Ectodermal cell (in vitro differentiated cells): ENCODE measurements at regions not wholly inside any gene's neighbourhood (a gene's known extent, or its start where the extent isn't known, plus 50 kb on each side); places are given as distances from the start of the nearest gene placed in this dataset.
"Not testable (repeated sequence)": the region's sequence is repeated elsewhere in the genome, so short reads cannot be mapped to it uniquely, and the experiment has no call there.

Source experiments
- H3K27ac ChIP-seq: 2 replicates; pipeline ENCODE4 v1.7.0; 2013; ENCODE audit warnings: mild to moderate bottlenecking, low read depth, low read length; ENCODE audit not compliant: insufficient read depth, poor library complexity, severe bottlenecking
- H3K27me3 ChIP-seq: 2 replicates; pipeline ENCODE4 v1.7.0; 2013; ENCODE audit warnings: mild to moderate bottlenecking, low read length; ENCODE audit not compliant: insufficient read depth, control insufficient read depth, poor library complexity, severe bottlenecking
- H3K36me3 ChIP-seq: one replicate; pipeline ENCODE4 v1.7.0; 2013; ENCODE audit warnings: low read length; ENCODE audit not compliant: control insufficient read depth, insufficient read depth
- H3K4me1 ChIP-seq: one replicate; pipeline ENCODE4 v1.7.0; 2013; ENCODE audit warnings: low read length; ENCODE audit not compliant: control insufficient read depth, insufficient read depth
- H3K4me3 ChIP-seq: 2 replicates; pipeline ENCODE4 v1.7.0; 2013; ENCODE audit warnings: low read depth, low read length, control low read depth; ENCODE audit not compliant: insufficient read depth
- H3K9me3 ChIP-seq: 2 replicates; pipeline ENCODE4 v1.7.0; 2013; ENCODE audit warnings: mild to moderate bottlenecking, low read length, moderate library complexity; ENCODE audit not compliant: control insufficient read depth
- WGBS, 2 experiments: methylation state at CpG; one replicate each; pipeline ENCODE4 v1.1.7; 2013; ENCODE audit warnings: missing lambda C conversion rate in 2 of 2; 5-methylcytosine and 5-hydroxymethylcytosine counted together

- WGBS, 2 experiments = 91 to 94% methylated on average over 3 of the region's 3 CpGs
- Histone ChIP-seq H3K9me3 (no peaks in the 10 kb centered on the region), H3K27me3 (no peaks in the 10 kb centered on the region), H3K4me1 (no peaks in the 10 kb centered on the region), H3K27ac (no peak overlapping the region), H3K36me3 (no peaks in the 10 kb centered on the region), H3K4me3 (no peak overlapping the region)
Measured at GRCh38 chr5:12896086-12896485, 991.8 kb upstream of the CTNND2 start.

DNA sequence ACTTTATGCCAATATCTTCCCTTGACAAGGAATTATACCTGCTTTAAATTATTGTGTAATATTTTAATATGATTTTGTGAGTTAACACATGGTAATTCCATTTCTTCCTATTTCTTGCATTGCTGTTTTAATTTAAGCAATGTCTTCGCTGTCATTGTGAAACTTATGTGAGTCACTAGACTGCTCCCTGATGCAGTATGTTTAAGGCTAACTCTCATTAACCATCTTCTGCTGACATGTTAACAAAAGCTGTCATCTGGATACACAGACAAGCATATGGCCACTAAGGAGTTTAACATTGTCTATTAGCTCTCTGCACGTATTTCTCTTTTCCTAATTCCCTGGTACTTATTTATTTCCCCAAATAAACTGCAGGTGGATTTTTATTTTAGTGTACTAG, 980.8 kb upstream of the CTNND2 start:
- H3K27ac ChIP-seq = no peak overlapping the region
- no peaks in the 10 kb centered on the region for H3K9me3 ChIP-seq
- H3K36me3 ChIP-seq = no peaks in the 10 kb centered on the region
- no peak overlapping the region for H3K4me3 ChIP-seq
- no peaks in the 10 kb centered on the region for H3K4me1 ChIP-seq
- H3K27me3 ChIP-seq = no peaks in the 10 kb centered on the region
- WGBS, 2 experiments = 92 to 93% methylated on average over 1 to 2 of the region's 2 CpGs

- 77 to 83% methylated on average over 5 of the region's 5 CpGs for WGBS, 2 experiments
- no peaks in the 10 kb centered on the region for H3K27me3 ChIP-seq
- no peak overlapping the region for H3K4me3 ChIP-seq
- H3K9me3 ChIP-seq = no peaks in the 10 kb centered on the region
- no peak overlapping the region for H3K27ac ChIP-seq
- no peaks in the 10 kb centered on the region for H3K36me3 ChIP-seq
- H3K4me1 ChIP-seq = no peaks in the 10 kb centered on the region
Measured at GRCh38 chr5:12883395-12883794, 979.1 kb upstream of the CTNND2 start.

DNA sequence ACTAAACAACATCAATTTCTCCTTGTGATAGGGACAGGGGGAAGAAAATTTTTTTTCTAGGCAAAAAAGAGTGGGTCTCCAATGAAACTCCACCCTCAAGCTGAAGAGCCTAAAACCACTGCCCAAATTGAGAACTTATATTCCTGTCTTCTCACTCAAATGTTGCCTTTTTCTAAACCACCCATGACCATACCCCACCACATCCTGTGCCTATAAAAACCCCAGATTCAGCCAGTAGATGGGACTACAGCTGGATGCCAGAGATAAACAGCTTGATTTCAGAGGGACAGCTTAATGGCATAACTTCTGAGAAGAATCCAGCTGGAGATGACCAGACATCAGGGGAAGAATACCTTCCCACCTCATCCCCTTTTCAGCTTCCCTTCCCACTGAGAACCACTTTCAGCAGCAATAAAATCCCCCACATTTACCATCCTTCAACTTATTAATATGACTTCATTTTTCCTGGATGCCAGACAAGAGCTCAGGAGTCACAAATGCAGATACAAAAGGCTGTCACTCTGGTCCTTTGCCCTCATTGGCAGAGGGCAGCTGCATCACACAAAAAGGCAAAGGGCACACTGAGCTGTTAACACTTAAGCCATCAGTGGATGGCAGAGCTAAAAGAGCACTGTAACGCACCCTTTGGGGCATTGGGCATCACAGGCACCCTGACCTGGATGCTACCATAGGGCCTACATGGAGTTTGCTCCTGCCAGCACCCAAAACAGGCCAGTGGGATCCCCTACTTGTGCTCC, 972.5 kb upstream of the CTNND2 start:
- no peaks in the 10 kb centered on the region for H3K9me3 ChIP-seq
- no peaks in the 10 kb centered on the region for H3K4me1 ChIP-seq
- no peaks in the 10 kb centered on the region for H3K27me3 ChIP-seq
- H3K27ac ChIP-seq = no peak overlapping the region
- no peak overlapping the region for H3K4me3 ChIP-seq
- no peaks in the 10 kb centered on the region for H3K36me3 ChIP-seq
- 90 to 93% methylated on average over 1 of the region's 1 CpG for WGBS, 2 experiments

DNA sequence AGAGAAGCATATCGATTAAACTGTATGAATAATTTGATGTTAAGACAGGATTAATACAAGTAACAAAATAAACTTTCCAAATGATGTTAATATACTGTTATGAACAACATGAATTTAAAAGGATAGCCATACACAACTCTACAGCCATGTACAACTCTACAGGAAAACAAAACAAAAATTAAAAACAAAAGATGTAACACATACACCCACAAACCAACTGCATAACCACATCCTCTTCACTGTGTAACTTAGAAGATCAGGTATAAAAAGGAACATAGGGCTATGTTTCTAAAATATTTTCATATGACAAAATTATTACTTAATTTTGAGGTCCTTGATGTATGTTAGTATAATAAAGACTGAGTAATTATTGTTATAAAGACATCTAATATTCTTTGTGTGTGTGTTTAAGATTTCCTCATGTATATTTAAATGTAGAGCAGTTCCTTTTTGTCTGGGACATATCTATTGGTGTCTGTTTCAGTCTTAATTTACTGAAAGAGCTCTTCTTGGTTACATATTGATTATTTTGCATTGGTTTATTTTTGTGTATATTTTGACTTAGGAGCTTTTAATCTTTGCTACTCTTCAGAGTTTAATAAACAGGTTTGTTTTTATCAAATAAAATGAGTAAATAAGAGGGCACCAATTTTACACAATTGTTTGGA, 966.8 kb upstream of the CTNND2 start:
- Histone ChIP-seq H3K27ac (no peak overlapping the region), H3K4me1 (no peaks in the 10 kb centered on the region), H3K36me3 (no peaks in the 10 kb centered on the region), H3K4me3 (no peak overlapping the region), H3K27me3 (no peaks in the 10 kb centered on the region), H3K9me3 (no peaks in the 10 kb centered on the region)
- no CpG with 5 or more reads among the region's 1 CpG for WGBS, 2 experiments

- no peak overlapping the region for H3K4me3 ChIP-seq
- H3K27me3 ChIP-seq = no peaks in the 10 kb centered on the region
Measured at GRCh38 chr5:12865529-12865928, 961.3 kb upstream of the CTNND2 start.

GRCh38 chr5:12861886-12862654, 957.8 kb upstream of the CTNND2 start:
- no peaks in the 10 kb centered on the region for H3K36me3 ChIP-seq
- 86 to 87% methylated on average over 7 of the region's 7 CpGs for WGBS, 2 experiments
- no peak overlapping the region for H3K4me3 ChIP-seq
- no peaks in the 10 kb centered on the region for H3K9me3 ChIP-seq
- H3K27ac ChIP-seq = no peak overlapping the region
- H3K4me1 ChIP-seq = no peaks in the 10 kb centered on the region
- H3K27me3 ChIP-seq = no peaks in the 10 kb centered on the region

More at GRCh38 chr5:12865529-12865928, 961.3 kb upstream of the CTNND2 start:
- Histone ChIP-seq H3K36me3 (no peaks in the 10 kb centered on the region), H3K27ac (no peak overlapping the region), H3K9me3 (no peaks in the 10 kb centered on the region), H3K4me1 (no peaks in the 10 kb centered on the region)

- H3K27me3 ChIP-seq, H3K27ac ChIP-seq, H3K4me1 ChIP-seq, H3K9me3 ChIP-seq, H3K4me3 ChIP-seq, H3K36me3 ChIP-seq: not testable (repeated sequence)
- WGBS, 2 experiments = 44 to 92% methylated on average over 1 of the region's 1 CpG
Measured at GRCh38 chr5:12856105-12856504, 951.9 kb upstream of the CTNND2 start.

DNA sequence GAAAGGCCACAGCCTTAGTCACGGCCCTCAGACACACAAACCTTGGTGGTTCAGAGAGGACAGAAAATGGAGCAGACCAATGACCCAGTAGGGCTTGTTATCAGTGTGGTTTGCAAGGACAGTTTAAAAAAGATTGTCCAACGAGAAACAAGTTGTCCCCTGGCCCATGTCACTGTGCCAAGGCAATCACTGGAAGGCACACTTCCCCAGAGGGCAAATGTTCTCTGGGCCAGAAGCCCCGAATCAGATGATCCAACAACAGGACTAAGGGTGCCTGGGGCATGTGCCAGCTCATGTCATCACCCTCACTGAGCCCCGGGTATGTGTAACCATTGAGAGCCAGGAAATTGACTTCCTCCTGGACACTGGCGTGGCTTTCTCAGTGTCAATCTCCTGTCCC, 950.1 kb upstream of the CTNND2 start:
- 92 to 95% methylated on average over 5 of the region's 5 CpGs for WGBS, 2 experiments

DNA sequence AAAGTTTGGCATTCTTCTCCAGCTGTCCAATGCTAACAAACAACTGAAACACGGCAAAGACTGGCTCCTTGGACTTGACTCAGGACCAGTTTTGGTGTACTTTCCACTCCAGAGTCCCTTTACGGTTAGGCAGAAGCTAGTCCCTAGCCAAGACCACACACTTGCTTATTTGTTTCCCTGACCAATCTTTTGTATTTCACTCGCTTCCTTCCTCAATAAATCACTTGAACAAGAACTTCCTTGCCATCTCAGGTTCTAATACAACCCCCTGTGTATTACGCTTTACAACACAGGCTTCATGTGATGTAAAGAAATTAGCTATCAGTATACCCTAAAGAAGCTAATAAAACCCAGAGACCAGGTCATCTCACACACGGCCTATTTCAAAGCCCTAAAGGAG, 947.5 kb upstream of the CTNND2 start:
- H3K27ac ChIP-seq = no peak overlapping the region
- H3K36me3 ChIP-seq = no peaks in the 10 kb centered on the region
- no peak overlapping the region for H3K4me3 ChIP-seq
- H3K9me3 ChIP-seq = no peaks in the 10 kb centered on the region
- H3K4me1 ChIP-seq = no peaks in the 10 kb centered on the region
- no peaks in the 10 kb centered on the region for H3K27me3 ChIP-seq
- WGBS, 2 experiments = 90 to 94% methylated on average over 5 of the region's 5 CpGs

More for the DNA sequence above, 950.1 kb upstream of the CTNND2 start:
- no peak overlapping the region for H3K4me3 ChIP-seq
- no peaks in the 10 kb centered on the region for H3K27me3 ChIP-seq
- H3K4me1 ChIP-seq = no peaks in the 10 kb centered on the region
- no peak overlapping the region for H3K27ac ChIP-seq
- H3K9me3 ChIP-seq = no peaks in the 10 kb centered on the region
- H3K36me3 ChIP-seq = no peaks in the 10 kb centered on the region
